ENCODE measurements at regions not wholly inside any gene's neighbourhood (a gene's known extent, or its start where the extent isn't known, plus 50 kb on each side); places are given as distances from the start of the nearest gene placed in this dataset.

GRCh38 chr1:110763149-110763548 lies 88.4 kb upstream of the KCNA3 start:
- no peak for DNase-seq

DNA sequence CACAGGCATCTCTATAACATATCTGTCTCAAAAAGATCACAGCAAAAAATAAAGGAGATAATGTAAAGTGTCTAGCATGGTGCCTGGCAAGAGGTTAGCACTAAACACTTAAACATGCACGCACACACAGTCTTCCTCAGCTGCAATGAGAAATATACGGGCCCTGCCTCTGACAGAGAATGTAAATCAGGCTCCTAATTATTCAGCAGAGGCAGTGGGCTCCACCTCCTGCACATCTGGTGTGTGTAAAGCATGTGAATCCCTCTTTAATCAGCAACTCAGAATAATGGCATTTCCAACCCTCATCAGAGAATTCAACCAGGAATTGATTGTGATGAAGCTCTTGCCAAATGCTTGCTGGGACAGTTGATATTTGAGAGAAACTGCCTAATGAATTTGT lies 85.6 kb upstream of the KCNA3 start:
- DNase-seq, result no peak

GRCh38 chr1:110756506-110756905 lies 81.8 kb upstream of the KCNA3 start:
- no peak for DNase-seq

GRCh38 chr1:110752941-110753725 lies 78.4 kb upstream of the KCNA3 start:
- DNase-seq, result no peak

GRCh38 chr1:110750562-110750961 lies 75.8 kb upstream of the KCNA3 start:
- DNase-seq, result no peak

DNA sequence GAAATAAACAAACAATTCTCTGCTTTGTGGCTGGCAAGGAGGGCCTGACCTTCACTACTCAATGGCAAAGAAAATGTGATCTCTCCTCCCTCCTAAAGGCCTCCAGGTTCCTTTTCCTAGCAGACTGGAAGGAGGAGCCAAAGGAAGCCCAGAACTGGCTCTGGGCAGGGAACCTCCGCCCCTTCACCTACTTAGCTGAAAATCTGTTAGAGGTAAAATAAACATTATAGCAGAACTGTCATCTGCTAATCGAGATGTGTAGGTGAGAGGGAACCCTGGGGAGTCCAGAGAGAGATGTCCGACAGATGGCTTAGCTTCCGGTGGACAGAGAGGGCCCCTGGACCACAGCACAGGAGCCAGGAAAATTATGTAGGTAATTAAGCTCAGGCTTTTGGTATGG lies 75.2 kb upstream of the KCNA3 start:
- DNase-seq, result no peak

DNA sequence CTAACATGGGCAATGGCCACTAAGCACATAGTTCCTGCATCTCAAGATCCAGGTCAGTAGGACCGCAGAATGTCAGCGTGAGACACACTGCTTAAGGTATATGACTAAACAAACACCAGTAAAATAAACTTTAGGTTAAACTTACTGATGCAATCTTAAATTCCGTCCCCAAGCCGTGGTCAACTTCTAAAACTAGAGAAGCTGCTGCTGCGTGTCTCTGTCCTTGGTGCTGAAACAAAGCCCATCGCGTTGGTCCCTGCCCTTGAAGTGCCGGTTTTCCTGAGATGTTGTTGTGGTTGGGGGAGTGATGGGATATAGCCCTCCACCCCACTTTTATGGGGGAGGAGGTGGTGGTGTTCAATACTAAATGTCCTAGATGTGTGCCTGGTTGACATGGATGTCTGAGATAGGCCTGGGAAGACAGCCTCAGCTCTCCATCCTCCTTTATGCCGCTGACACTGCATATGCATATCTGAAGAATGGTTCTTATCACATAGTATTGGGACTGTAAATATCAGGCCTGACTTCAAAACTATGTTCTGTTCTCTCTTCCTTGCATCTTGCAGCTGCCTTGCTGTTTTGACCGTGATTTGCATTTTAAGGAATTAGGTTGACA lies 72.0 kb upstream of the KCNA3 start:
- DNase-seq, result peak; percentile 41

DNA sequence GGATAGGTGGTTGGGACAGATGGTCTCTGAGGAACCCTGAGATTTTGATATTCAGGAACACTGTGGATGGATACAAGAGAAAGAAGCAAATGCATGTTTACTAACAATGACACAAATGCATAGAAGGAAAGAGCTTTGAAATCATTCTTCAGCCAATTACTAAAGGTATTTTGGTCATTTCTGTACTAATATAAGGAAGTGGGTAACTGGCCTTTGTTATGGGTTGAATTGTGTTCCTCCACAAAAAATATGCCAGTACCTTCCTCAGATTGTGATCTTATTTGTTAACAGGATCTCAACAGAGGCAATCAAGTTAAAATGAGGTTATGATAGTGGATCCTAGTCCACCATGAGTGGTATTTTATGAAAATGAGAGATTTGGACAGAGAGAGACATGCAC lies 68.7 kb upstream of the KCNA3 start:
- DNase-seq, result no peak

DNA sequence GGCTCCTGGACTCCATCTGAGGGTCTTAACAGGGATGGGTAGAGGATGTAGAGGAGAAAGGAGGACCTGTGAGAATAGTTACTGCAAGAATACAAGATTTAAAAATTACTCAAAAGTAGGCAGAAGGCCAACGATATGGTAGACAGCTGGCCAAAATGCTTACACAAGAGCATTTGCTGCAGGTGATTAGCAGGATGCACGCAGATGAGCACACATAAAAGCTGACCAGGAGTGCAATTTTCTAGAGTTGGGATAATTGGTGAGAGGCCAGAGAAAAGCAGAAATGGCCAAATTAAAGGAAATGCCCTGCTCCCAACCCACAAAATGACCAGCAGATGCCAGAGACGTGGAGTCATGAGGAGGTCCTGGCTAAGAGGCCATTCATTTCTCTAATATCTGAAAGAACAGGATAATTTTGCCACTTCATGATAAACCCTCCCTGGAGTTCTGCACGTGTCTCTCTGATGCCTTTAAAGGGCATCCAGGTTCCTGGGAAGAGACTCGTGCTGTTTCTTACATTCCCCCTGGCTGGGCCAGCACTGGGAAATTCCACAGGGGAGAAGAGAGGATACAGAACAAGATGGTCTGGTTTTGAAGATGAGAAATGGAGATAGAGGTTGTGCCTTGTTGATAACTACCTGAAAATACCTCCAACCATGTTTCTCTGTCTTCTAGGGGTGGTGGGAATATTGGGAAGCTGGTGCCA lies 62.3 kb upstream of the KCNA3 start:
- DNase-seq, result peak; percentile 4

DNA sequence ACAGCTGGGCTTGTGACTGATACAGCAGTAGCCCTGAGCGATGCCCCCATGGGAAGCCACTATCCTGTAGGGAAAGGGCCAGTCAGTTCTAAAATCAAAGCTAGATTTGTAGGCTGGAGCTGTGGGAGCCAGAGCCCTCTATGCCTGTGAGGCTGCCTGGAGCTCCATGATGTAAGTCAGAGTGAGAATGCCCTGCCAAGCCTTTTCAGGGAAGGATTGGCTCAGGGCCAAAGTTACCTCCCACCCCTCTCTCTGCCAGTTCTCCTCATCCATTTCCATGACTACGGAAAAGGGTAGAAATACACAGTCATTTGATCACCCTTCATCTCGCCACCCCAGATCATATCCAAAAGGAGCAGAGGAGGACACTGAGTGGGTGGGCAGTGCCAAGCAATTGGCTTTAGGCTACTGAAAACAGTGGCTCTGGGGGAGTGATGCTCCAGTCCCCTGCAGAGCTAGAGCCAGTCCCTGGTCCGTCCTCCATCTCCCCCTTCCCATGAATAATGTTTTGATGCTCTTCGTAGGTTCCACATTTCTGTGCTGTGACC lies 59.5 kb upstream of the KCNA3 start:
- no peak for DNase-seq

DNA sequence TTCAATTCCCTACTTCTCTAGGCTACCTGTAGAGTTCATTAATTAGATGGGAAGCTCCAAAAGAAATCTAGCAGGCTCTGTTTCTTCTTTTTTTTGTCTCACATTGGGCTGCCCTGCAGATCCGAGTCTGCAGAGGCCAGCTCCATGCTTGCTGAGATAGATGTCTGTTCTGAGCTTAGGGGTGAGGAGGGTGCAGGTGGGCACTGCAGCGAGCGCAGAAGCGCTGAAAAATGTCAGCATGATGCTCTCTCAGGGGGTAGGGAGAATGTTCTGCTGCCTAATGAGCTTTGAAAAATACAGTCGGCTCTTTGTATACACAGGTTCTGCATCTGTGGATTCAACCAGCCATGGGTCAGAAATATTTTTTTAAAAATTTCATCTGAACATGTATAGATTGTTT lies 56.8 kb upstream of the KCNA3 start:
- no peak for DNase-seq

DNA sequence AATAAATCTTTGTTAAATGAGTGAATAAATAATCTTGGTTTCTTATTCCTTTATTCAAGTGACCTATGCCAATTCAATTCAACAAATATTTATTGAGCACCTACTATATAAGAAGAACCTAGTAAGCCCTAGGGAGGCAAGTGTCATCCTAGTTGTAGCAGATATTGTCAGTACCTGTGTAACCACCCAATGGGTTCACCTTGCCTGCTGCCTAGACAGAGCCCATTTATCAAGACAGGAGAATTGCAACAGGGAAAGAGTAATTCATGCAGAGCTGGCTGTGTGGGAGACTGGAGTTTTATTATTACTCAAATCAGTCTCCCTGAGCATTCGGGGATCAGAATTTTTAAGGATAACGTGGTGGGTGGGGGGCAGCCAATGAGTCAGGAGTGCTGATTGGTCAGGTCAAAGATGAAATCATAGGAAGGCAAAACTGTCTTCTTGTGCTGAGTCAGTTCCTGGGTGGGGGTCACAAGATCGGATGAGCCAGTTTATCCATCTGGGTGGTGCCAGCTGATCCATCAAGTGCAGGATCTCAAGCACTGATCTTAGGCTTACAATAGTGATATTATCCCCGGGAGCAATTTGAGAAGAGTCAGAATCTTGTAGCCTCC lies 53.8 kb upstream of the KCNA3 start:
- DNase-seq, result no peak

DNA sequence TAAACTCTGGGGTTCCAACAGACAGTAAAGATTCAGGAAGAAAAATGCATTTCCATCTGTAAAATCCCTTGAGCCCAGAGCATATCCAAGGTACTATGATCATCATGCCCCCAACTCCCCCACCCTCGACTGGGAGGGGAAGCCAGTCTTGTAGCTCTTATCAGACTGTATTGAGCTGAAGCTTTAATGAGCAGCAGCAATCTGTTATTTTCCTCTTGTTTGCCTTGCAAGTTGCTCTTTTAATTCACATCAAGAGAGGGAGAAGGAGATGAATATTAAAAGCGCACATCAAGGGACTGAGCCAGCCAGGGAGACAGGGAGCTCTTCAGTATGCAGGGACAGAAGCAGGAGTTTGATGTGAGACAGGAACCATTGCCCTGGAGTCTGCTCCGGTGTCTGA lies 52.5 kb upstream of the KCNA3 start:
- no peak for DNase-seq

- no peak for DNase-seq
These were observed 52.0 kb upstream of the KCNA3 start for GRCh38 chr1:110726755-110727154.

Measured in EL (cell line).